T follicular helper cell (primary cell): ENCODE measurements at regions not wholly inside any gene's neighbourhood (a gene's known extent, or its start where the extent isn't known, plus 50 kb on each side); places are given as distances from the start of the nearest gene placed in this dataset.
"Not testable (repeated sequence)": the region's sequence is repeated elsewhere in the genome, so short reads cannot be mapped to it uniquely, and the experiment has no call there.

Experiments used
- DNase-seq: peaks from one replicate; pipeline ENCODE4 v3.0.0-alpha.2; 2020; ENCODE audit warnings: low read depth

DNA sequence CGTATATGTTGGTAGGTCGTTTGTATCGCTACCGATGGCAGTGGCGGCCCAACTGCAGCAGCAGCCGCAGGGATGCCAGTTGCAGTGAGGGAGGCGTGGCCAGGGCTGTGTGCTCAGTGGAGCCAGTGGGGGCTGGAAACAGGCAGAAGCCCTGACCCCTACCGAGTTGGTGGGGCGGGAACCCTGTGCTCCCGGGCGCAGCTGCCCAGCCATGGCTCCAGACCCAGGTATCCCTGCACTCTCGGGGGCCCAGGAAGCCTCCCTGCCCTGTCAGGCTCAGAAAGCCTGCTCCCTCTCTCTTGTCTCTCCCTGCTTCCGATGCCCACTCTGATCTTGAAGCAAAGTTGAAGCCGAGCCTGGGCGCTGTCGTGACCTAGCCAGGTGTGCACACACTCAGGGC is 78.6 kb upstream of the ITGB1 start:
- DNase-seq: no peak

DNA sequence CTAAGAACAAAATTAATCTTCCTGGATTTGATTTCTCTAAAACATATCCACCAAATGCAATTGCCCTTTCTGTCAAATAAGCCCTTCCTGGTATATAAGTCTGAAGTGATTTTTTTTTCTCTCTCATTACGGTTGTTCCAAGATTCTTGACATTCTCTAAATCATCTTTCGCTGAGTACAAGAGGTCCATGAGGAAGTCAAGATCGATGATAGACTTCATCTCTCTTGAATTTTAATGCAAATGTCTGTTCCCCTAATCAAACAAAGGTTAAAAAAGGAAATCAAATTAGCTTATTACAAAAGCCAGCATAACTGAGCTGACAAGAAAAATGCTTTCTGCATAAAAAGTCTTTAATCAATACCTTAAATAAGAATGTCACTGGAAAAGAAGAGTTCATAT is 77.4 kb upstream of the ITGB1 start:
- DNase-seq: no peak

DNA sequence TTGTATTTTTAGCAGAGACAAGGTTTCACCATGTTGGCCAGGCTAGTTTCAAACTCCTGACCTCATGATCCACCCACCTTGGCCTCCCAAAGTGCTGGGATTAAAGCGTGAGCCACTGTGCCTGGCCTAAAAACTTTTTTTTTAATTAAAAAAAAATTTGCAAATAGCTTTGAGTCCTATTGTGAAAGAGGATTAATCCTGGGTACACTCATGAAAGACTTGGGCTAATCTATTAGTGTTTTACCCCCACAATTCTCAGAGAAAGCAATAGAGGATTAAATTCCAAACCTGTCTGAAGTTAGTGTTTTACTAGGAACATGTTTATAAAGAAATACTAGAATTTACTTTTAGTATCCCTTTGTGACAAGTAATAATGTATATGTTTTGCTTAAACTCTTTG is 76.9 kb upstream of the ITGB1 start:
- no peak for DNase-seq

DNA sequence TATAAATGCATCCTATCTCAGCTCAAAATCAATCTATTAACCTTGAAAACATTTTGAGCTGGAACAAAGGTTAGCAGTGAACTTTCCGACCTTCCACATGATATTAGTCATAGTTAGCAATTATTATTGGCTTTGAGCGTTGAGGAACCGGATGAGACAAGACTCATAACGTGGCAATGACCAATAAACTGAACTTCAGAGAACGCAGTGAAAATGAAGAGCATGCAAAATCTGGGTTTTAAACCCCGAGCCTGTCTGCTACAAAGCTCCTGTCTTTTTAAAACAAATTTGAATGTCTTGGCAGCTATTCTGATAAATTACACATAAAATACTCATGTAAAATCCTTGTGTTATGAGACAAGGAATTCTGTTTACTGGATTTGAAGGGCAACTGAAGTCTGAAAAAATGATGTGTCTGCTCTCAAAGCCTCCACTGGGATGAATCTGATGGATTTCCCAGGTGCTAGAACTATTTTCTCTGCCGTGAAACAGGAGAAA is 74.7 kb upstream of the ITGB1 start:
- no peak for DNase-seq

DNA sequence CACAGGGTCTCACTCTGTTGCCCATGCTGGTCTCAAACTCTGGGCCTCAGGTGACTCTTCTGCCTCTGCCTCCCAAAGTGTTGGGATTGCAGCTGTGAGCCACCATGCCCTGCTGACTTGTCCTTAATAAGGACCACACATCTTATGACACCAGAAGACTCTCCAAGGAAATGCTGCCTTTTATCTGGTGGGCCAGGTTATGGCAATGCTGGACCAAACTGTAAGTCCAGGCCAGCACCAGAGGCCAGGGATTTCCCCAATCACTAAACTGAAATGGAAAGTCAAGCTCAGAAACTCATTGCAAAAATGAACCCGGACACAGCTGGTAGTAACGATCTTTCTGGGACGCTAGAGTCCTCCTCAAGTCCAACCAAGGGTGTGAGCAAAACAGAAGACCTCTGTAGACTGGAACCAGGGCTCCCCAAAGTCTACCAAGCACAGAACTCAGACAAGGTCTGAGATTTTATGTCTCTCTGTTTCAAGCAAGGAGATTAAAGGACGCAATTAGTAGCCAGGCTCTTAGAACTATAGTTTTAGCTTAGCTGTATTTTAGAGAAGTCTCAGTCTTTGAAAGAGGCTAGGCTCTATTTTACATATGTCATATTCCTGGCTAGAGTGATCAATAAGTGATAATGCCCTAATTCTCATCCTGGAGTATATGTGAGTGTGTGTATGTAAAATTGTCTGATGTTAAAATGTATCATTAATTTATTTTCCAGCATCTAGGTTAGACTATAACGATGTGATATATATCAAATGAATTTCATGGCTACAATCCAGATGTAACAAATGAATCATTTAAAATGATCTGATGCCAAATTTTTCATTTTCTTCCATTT is 74.0 kb upstream of the ITGB1 start:
- DNase-seq: no peak

DNA sequence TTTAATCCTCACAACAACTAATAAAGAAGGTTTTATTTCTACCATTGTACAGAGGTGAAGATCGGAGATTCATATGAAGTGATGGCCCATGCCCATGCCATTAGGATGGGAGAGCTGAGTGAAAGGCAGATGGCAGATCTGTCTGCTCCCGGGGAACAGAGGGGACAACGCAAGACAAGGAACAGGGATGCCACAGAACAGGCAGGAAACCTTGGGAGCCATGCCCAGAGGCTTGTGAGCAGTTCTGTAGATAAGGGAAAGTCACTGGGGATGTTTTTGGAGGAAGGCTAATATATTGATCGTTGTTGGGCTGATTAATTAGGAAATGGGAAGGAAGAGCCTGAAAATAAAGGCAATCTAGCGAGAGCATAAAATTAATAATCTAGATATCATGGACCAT is 73.1 kb upstream of the ITGB1 start:
- no peak for DNase-seq

DNA sequence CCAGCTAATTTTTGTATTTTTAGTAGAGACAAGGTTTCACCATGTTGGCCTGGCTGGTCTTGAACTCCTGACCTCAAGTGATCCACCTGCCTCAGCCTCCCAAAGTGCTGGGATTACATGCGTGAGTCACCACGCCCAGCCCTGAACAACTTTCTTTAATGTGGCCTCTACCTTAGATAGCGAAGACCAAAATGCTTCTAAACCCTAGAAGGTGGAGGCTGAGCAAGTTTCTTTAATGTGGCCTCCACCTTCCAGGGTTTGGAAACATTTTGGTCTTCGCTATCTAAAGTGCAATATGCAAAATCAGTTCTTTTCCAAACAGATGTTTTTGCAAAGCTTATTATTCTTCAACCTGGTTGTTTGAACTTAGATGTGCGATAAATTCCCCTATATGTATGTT is 70.5 kb upstream of the ITGB1 start:
- peak; percentile 20 for DNase-seq

DNA sequence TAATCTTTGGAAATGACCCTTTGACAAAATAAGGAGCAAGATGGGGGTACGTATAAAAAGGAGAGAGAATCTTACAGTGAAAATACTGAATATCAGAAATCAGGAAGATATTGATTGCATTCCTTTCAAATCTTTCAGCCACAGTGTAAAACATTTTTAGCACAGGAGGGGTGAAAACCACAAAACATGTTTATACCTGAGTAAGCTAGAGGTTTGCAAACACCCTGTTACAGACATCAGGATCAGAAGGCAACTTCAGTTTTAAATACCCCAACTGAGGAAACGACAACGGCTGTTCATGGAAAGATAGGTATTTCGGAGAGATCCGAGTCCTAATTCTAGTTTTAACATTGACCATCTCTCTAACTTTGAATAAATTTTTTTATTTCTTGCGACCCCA is 69.1 kb upstream of the ITGB1 start:
- no peak for DNase-seq

DNA sequence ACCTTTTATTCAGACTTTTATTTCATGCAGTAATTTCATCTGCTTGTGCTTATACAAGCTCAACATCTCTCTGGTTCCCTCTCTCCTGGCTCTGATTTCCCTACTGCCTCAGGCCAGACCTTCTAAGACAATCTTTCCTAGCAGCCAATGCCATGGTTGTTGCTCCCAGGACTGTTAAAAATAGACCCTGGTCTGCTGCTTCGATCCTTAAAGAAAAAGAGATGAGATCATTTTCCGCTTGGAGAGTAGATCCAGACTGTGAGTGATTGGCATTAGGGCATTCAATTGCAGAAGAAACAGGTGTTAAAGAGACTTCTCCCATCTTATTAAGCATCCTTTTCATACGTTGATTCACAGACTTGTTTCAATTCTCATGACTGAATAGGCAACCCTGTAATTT is 68.4 kb upstream of the ITGB1 start:
- no peak for DNase-seq

DNA sequence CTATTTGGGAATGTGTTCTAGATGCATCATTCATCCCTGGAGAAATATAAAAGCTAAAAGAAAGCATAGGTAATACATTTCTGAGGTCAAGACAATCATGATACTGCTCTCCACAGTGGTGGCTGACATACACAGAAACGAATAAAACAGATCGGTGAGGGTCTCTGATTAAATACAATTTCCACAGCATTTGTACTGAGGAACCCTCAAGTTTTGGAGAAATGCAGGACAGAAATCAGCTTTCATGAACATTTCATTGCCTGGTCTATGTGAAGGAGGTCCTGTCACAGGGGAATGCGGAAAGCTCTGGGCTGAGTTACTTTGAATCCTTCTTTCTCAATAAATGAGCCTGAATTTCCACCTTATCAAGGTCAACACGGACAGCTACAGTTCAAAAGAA is 67.9 kb upstream of the ITGB1 start:
- DNase-seq: no peak

DNA sequence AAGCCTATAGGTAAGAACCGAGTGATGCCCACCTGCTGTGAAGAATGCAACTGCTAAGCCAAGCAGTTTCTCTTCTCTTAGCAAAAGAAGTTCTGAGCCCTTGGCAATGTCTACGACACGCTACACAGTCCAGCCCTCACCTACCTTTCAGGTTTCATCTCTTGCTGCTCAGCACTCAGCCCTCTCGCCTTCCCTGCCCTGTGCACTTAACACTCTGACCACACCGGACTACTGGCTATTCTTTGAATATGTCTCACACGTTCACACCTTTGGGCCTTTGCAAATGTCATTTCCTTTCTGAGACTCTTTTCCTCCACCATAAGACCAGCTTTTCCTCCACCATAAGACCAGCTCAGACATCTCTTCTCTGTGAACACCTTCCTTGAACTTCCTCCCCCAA is 67.0 kb upstream of the ITGB1 start:
- DNase-seq: no peak

DNA sequence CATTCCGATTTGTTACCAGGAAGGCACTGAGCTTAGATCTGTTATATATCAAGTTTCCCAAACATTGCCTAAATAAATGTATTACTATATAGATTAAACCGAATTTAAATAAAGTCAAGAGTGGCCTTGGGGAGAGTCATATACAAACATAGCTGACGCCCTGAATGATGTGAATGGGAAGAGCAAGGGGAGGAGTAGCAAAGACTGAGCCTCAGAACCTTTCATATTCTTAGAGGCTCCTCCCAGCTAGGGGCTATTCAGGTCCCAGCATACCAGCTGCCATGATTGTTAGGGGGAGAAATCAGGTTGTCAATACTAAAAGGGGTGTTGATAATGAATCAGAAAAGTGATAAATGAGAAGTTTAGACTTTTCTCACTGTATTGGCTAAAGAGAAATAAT is 64.7 kb upstream of the ITGB1 start:
- DNase-seq: no peak

DNA sequence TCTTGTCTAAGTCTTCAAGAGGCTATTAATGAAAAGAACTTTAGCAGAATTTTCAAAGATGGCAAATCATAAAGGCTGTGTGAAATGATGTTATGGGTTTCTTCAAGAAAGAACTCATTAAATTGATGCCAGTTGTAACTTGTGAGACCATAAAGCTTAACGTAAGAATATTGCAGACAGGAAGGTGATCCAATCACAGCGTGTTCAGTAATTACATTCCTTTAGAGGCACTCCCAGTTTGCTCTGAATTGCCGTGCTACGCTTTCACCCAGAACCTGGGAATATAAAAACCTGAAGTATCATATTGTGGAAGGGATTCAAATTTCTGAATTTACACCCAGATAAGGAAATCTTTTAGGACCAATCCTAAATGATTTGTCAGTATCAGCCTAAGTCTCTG is 64.1 kb upstream of the ITGB1 start:
- no peak for DNase-seq

DNA sequence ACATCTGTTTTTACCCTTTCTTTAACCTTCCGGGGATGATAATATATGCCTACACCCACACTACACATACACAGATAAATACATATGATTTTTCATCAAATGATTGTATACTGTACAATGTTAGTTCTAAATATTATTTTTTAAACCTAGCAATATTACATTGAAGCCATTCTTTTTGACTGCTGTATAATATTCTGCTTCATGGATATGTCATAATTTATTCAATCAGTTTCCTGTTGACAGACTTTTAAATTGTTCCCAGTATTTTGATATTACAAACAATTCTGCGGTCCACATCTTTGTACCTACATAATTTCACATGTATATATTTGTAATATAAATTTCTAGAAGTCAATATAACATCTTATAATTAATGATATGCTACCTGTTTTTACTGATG is 59.0 kb upstream of the ITGB1 start:
- DNase-seq: no peak

DNA sequence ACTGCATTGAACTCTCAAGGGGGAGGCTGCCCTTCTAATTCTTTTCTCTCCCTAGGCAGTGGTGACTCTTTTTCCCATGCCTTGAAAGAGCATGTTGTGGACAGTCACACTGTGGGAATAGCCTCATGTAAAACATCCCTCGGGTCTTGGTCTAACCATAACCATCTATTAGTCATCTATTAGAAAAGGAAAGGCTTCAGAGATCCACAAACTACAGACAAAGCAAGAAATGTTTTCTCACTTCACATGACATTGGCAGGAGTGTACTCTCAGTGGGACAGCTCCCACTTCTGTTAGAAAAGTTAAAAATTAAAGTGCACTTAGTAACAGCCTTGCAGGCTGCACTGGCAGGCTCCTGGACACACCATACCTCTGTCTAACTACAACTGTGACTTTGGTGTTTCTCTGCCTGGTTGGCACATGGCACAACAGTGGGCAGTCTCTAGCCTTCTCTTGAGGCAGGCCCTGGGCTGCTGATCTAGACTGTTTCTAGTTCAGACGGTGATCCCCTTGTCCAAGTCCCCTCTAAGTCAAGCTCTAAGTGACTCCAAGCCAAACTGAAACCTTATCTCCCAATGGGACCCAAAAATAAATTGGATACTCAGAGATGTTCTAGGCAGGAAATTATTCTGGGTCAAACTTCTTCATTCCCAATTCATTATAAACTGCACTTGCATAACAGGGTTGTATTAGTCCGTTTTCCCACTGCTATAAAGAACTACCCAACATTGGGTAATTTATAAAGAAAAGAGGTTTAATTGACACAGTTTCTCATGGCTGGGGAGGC is 57.9 kb upstream of the ITGB1 start:
- DNase-seq: no peak

DNA sequence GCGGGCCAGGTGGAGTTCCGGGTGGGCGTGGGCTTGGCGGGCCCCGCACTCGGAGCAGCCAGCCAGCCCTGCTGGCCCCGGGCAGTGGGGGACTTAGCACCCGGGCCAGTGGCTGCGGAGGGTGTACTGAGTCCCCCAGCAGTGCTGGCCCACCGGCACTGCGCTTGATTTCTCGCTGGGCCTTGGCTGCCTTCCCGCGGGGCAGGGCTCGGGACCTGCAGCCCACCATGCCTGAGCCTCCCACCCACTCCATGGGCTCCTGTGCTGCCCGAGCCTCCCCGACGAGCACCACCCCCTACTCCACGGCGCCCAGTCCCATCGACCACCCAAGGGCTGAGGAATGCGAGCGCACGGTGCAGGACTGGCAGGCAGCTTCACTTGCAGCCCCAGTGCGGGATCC is 55.3 kb upstream of the ITGB1 start:
- not testable (repeated sequence) for DNase-seq

DNA sequence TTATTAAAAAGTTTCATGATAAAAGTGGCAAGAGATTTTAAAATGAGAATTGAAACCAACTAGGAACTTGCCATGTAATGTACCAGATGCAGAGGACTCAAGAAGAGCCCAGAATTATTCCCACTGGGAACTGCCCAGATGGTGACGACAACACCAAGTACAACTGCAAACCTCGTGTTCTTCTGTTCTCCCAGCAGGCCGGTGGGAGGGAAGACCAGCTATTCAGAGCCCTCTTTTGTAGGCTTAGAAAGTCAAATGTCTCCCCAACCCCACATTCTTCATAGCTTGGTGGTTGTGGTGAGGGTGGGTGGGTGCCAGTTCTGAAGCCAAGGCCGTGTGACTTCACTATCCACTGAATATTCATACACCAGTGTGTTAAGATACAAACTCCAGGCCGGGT is 54.3 kb upstream of the ITGB1 start:
- no peak for DNase-seq

DNA sequence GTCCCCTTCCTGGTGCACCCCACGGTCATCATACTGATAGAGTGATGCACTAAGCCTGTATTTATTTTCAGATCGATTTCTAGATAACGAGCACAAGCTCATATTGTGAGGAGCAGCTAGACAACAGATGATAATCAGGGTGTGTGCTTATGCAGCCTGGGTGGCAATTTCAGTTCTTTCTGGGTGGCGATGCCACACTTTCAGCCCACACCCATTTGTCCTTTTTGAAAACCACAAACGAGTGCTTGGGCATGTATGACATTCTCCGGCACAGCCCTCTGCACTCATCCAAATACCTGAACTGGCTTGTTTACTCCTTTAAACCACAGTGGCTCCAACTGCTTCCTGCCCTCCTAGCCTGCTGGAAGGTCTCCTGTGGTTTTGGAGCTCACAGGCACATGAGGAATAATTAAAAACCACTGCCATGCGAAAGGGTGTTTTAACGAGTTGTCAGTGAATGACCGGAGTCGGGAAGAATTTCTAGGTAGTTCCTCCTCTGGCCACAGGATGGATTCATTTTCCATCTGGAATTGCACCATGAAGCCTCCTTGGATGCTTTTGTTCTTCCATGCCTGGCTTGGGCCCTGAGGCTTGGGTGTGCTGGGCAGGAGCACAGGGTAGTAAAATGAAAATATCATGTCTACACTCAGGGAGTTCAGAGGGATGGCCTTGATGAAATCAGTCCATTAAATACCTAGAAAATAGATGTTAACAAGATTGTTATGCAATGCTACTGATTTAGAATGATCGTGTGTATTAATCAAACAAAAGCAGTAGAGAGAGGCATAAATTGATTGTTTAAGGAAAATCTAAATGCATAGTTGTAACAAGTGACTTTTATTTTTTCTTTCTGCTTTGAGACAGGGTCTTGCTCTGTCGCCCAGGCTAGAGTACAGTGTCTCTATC is 52.4 kb upstream of the ITGB1 start:
- DNase-seq: no peak

DNA sequence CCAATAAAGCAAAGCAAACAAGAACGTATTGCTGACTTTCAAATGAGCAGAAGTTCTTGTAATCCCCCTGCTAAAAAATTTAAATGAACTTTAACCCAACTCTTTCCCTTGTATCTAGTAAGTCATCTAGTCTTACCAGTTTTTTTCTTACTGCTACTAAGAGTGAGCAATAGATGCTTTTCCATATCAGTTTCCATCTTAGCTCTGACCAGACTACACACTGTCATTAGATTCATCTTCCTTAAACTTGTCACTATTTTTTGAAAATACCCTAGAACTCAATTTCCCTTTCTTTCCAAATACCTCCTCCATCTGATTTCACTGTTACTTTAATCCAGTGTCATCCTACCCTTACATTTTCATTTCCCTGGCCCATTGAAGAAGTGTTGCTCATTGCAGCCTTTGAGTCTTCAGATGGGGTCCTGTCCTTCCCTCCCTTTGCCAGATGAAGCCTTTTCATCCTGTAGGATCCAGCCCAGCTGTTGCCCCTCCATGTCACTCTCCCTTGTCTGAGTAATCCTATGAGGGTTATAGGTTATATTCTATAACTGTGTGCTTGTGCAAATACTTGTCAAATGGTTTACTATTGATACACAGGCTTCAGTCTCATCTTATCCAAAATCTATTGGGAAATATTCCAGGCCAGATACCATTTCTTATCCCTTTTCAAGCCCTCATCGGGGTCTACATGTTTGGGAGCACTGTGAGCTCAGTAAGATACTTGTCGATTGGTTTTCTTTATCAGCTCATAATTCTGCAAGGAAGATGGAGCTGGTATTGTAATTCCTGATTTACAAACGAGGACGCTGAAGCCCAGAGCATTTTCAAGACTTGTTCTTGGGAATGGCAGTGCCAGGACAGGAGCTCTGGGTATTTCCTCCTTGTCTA is 51.5 kb upstream of the ITGB1 start:
- DNase-seq: no peak

DNA sequence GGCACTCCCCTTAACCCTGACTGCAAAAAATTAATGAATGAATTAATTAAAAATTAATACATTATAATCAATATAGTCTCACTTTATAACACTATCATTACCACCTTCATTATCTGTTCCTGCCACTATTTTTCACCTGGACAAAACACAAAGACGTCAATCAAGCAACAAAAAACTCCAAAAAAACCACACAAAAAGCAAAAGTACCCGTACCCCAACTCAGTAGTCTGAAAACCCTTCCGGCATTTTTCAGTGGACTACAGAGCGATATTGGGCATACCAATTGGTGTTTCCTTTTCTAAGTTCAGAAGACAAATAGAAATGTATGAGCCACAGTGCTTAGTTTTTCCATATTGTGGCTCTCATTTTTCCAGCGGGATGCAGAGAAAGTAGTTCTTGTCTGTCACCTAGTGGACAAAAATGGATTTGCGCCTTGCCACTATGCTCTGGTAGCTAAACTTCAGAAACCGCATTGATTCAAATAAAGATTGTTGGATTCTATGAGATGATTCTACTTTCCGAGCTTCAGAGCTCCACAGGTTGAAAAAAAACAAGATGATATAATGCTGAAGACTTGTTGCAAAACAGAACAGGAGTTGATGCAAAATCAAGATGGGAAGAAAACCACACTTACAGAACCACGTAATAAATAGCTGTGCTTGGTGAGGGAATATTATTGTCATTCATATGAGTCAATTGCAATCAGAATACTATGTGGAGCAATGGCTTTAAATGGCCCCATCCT is 50.6 kb upstream of the ITGB1 start:
- DNase-seq: peak; percentile 36
